Choroid plexus epithelial cell (primary cell): ENCODE measurements at regions not wholly inside any gene's neighbourhood (a gene's known extent, or its start where the extent isn't known, plus 50 kb on each side); places are given as distances from the start of the nearest gene placed in this dataset.
"Not testable (repeated sequence)": the region's sequence is repeated elsewhere in the genome, so short reads cannot be mapped to it uniquely, and the experiment has no call there.

ENCODE experiments used
- DNase-seq: peaks from one replicate; pipeline ENCODE4 v3.0.0-alpha.2; 2010; ENCODE audit warnings: low read depth
- H3K4me3 ChIP-seq: 2 replicates; pipeline ENCODE4 v1.5.1; 2011; ENCODE audit warnings: low read depth, mild to moderate bottlenecking, control low read depth, low read length, moderate library complexity
- TF ChIP-seq, protein P1 (sequence below): conservative IDR thresholded peaks from 2 replicates; pipeline ENCODE4 v1.5.1; 2011; ENCODE audit warnings: low read depth, mild to moderate bottlenecking, control low read depth, inconsistent platforms, low read length, moderate library complexity

GRCh38 chr3:48084170-48084569, 68.0 kb upstream of the MAP4 start:
- TF ChIP-seq, protein P1, sequence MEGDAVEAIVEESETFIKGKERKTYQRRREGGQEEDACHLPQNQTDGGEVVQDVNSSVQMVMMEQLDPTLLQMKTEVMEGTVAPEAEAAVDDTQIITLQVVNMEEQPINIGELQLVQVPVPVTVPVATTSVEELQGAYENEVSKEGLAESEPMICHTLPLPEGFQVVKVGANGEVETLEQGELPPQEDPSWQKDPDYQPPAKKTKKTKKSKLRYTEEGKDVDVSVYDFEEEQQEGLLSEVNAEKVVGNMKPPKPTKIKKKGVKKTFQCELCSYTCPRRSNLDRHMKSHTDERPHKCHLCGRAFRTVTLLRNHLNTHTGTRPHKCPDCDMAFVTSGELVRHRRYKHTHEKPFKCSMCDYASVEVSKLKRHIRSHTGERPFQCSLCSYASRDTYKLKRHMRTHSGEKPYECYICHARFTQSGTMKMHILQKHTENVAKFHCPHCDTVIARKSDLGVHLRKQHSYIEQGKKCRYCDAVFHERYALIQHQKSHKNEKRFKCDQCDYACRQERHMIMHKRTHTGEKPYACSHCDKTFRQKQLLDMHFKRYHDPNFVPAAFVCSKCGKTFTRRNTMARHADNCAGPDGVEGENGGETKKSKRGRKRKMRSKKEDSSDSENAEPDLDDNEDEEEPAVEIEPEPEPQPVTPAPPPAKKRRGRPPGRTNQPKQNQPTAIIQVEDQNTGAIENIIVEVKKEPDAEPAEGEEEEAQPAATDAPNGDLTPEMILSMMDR: no peak
- no peak for DNase-seq
- no peak overlapping the region for H3K4me3 ChIP-seq

DNA sequence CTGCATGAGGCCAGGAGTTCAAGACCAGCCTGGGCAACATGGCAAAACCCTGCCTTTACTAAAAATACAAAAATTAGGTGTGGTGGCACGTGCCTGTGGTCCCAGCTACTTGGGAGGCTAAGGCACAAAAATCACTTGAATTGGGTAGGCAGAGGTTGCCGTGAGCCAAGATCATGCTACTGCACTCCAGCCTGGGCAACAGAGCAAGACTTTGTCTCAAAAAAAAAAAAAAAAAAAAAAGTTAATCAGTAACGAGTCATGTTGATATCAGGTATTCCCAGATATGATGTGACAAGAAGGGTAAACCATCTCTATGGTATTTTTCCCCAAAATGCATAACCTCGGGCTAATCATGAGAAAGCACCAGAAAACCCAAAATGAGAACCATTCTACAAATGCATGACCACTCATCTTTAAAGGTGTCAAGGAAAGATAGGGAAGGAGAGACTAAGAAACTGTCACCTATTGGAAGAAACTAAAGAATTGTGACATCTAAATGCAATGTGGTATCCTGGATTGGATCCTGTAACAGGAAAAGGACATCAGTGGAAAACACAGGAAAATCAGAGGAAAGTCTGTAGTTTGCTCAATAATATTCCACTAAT, 66.5 kb upstream of the MAP4 start:
- no peak for DNase-seq
- no peak overlapping the region for H3K4me3 ChIP-seq
- TF ChIP-seq, protein P1: no peak

DNA sequence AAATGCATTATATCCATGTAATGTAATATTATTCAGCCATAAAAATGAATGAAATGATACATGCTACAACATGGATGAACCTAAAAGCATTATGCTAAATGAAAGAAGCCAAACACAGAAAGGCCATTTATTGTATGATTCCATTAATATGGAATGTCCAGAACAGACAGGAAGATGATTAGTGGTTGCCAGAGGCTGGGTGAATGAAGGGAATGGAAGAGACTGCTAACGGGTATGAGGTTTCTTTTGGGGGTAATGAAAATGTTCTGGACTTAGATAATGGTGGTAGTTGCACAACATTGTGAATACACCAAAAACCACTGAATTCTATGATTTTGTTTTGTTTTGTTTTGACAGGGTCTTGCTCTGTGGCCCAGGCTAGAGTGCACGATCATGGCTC, 61.6 kb upstream of the MAP4 start:
- peak; percentile 52 for DNase-seq
- no peak overlapping the region for H3K4me3 ChIP-seq
- TF ChIP-seq, protein P1: no peak

DNA sequence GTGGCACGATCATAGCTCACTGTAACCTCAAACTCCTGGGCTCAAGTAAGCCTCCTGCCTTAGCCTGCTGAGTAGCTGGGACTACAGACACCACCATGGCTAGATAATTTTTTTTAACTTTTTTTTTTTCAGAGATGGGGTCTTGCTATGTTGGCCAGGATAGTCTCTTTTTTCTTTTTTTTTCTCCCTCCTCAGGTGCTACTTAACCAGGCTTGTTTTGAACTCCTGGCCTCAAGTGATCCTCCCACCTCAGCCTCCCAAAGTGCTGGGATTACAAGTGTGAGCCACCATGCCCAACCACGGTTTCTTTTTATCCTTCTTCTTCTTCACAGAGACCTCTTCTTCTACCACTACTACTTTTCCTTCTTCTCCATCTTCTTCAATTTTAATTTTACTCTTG, 53.8 kb upstream of the MAP4 start:
- TF ChIP-seq, protein P1: no peak
- H3K4me3 ChIP-seq: no peak overlapping the region
- no peak for DNase-seq

DNA sequence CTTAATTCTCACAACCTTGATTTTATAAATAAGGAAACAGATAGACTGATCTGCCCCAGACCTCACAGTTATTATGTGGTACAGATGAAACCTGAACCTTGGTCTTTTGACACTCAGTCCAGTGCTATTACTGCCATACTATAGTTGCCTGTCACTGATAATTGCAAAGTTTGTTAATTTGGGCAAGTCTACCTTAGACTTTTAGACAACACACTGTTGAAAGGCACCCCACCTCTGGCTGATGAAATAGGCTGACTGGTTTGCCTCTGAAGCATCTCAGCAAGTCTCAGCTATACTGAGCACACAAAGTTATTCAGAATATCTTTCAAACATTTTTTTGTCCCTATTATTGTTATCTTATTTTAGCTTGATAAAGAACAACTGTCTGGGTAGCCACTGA, 53.1 kb upstream of the MAP4 start:
- DNase-seq: peak; percentile 35
- TF ChIP-seq, protein P1: no peak
- H3K4me3 ChIP-seq: no peak overlapping the region

DNA sequence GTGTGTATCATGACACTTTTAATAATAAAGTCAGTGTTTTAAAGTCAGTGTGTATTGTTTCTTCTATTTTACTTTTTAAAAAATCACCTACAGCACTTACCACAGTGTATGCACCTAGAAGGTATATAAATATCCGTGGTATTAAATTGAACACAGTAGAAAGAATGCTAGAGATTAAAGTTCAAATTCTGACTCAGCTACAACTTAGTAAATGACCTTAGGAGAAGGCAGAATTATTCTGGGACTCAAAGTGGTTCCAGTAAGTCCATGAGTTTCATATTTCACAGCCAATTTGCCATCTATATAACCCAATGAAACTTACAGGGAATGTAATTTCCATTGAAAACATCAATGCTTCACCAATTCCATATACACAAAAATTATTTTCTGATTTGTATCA, 52.7 kb upstream of the MAP4 start:
- no peak overlapping the region for H3K4me3 ChIP-seq
- DNase-seq: peak; percentile 71
- TF ChIP-seq, protein P1: no peak

GRCh38 chr3:48068320-48068719, 52.1 kb upstream of the MAP4 start:
- not testable (repeated sequence) for DNase-seq, H3K4me3 ChIP-seq

GRCh38 chr3:48067271-48067670, 51.1 kb upstream of the MAP4 start:
- no peak overlapping the region for H3K4me3 ChIP-seq
- TF ChIP-seq, protein P1: no peak
- DNase-seq: no peak
